GM21367 (cell line): ENCODE measurements at regions not wholly inside any gene's neighbourhood (a gene's known extent, or its start where the extent isn't known, plus 50 kb on each side); places are given as distances from the start of the nearest gene placed in this dataset.
"Not testable (repeated sequence)": the region's sequence is repeated elsewhere in the genome, so short reads cannot be mapped to it uniquely, and the experiment has no call there.

Experiments used
- ATAC-seq: cut with Tn5 transposase; IDR thresholded peaks from one replicate; pipeline ENCODE4 v1.9.1; 2021; ENCODE audit not compliant: unreplicated experiment

- no peak for ATAC-seq
Measured at GRCh38 chr1:57532299-57532698, 108.4 kb upstream of the DAB1 start.

DNA sequence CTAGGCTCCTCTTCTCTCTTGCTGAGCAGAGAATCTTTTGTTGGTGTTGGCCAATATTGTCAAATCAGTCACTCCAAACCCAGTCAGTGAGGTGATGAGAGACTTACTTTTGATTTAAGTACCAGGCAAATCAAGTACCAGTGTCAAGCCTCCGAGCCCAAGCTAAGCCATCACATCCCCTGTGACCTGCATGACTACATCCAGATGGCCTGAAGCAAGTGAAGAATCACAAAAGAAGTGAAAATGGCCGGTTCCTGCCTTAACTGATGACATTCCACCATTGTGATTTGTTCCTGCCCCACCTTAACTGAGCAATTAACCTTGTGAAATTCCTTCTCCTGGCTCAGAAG lies 107.0 kb upstream of the DAB1 start:
- not testable (repeated sequence) for ATAC-seq

DNA sequence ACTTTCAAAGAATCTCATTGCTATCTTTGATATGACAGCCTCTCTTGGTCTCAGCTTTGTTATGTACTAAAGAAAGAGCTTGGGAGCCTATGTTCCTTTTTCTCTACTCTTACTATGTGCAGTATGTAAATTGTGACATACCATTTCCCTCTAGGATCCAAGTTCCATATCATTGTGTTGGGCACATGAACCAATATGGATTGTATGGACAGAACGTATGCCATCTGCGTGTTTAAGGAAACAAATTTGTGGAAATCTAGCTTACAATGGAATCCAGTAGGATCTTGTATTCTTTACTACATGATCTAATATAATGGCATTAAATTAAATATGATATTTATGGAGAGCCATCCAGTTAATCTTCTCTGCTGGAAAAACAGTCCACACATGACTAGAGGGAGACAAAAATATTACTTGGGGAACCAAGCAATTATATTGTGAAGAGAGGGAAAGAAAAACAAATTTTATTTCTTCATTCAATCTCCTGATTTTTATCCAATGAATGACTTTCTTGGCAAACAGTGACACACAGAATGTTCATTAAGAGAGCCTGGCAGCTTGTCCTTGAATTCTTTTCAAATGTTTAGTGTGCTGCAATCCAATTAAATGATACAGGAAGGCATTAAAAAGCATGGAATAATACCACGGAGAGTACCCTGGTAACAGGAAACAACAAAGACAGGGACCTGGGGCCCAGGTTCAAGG lies 106.5 kb upstream of the DAB1 start:
- ATAC-seq, result no peak

GRCh38 chr1:57522575-57522974 lies 98.7 kb upstream of the DAB1 start:
- no peak for ATAC-seq

DNA sequence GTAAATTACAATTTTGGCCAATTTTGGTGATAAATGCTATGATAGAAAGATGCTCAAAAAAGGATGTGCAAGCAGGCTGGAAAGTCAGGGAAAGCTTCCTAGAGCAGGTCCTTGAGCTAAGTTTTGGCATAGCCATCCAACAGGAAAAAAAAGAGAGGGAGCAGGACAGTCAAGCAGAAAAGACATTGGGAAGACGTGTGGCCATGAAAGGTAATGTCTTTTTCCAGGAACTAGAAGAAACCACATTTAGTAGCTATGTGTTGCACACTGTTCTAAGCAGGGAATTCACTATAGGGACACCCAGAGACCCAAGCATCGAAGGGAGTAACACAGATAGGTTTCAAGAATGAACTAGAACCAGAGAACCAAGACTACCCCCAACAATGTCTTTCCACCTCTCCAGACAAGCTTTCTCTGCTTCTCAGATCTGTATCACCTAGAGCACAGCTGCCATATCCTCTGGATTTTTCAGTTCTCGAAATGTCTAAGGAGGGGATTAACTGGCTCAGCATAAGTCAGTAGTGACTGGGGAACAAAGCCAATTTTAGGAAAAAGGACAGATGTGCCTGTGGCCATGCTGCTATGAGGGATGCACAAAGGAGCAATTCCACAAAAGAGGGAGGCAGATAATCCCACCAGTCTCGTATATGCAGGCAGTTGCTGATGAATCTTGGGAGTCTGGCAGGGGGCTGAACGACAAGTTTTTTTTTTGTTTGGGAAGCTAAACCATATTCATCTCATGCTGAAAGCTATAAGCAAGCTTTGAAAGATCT lies 97.1 kb upstream of the DAB1 start:
- no peak for ATAC-seq

GRCh38 chr1:57518496-57518895 lies 94.6 kb upstream of the DAB1 start:
- ATAC-seq, result no peak

GRCh38 chr1:57517587-57518374 lies 93.9 kb upstream of the DAB1 start:
- ATAC-seq, result no peak

- no peak for ATAC-seq
Measured at GRCh38 chr1:57512386-57512785, 88.5 kb upstream of the DAB1 start.

DNA sequence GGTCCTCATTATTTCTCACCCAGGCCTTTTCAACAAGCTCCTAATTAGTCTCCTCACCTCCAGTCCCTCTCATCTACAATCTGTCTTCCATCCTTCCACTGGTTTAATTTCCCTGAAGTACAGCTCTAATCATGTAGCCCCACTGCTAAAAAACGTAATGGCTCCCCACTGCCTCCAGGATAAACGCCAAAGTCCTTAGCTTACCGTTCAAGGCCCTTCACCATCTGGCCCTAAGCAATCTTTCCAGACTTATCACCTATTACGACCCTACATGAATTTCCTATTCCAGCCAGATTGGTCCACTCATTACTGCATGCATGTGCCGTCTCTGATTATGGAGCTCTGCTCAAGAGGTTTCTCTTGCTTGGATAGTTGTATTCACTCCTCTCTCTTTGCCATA lies 83.1 kb upstream of the DAB1 start:
- no peak for ATAC-seq

DNA sequence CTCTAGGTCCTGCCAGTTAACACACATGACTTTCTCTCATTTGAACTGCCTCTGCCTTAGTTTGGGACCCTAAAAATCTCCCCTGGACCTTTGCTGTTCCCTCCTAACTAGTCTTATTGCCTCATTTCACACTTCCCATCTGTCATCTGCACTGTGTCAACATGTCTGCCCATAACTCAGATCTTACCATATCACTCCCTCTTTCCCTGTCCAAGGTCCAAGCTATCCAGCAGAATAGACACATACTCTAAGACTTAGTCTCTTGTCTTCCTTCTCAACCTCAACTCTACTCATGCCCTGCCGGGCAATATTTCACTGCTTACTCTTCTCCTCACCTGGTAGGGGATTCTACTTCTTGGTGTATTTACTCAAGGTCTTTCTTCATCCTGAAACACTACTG lies 79.5 kb upstream of the DAB1 start:
- no peak for ATAC-seq

GRCh38 chr1:57500136-57500830 lies 76.4 kb upstream of the DAB1 start:
- no peak for ATAC-seq

GRCh38 chr1:57494530-57495079 lies 70.7 kb upstream of the DAB1 start:
- no peak for ATAC-seq

- ATAC-seq, result no peak
Measured at GRCh38 chr1:57492586-57493226, 68.8 kb upstream of the DAB1 start.

- no peak for ATAC-seq
Measured at GRCh38 chr1:57489358-57490036, 65.6 kb upstream of the DAB1 start.

- ATAC-seq, result no peak
Measured at GRCh38 chr1:57485643-57486042, 61.8 kb upstream of the DAB1 start.

- no peak for ATAC-seq
Measured at GRCh38 chr1:57483954-57484353, 60.1 kb upstream of the DAB1 start.

DNA sequence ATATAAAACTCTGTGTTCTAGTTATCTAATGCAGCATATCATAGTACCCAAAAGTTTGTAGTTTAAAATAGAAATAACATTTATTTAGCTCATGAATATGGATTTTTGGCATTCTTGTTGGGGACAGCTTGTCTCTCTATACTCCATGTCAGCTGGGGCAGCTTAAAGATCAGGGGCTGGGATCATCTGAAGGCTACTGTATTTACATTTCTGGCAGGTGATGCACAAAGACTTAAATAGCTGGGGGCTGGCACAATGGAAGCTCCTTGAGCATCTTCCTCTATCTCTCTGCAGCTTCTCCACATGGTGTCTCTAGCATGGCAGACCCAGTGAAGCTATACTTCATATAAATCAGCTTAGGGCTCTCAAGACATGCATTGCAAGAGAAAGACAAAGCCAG lies 55.6 kb upstream of the DAB1 start:
- no peak for ATAC-seq

- no peak for ATAC-seq
Measured at GRCh38 chr1:57475366-57475765, 51.5 kb upstream of the DAB1 start.

GRCh38 chr1:57474137-57474750 lies 50.4 kb upstream of the DAB1 start:
- ATAC-seq, result no peak
